HCEC 1CT (cell line): ENCODE measurements at regions not wholly inside any gene's neighbourhood (a gene's known extent, or its start where the extent isn't known, plus 50 kb on each side); places are given as distances from the start of the nearest gene placed in this dataset.
"Not testable (repeated sequence)": the region's sequence is repeated elsewhere in the genome, so short reads cannot be mapped to it uniquely, and the experiment has no call there.

Source experiments
- DNase-seq: peaks from one replicate; pipeline ENCODE4 v3.0.0-alpha.2; 2017

DNA sequence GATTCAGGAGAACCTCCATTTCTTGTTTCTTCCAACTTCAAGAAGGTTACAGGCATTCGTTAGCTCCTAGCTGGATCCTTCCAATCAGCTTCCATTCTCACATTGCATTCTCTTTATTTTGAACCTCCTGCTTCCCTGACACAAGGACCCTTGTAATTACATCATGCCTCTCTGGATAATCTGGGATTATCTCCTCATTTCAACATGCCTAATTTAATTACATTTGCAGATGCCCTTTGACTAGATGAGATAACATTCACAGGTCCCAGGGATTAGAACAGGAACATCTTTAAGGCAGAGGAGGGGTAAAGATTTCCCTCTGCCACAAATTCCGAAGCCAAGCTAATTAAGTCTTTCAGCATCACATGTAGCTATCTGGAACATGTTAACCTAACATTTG, 753.8 kb upstream of the PCDH7 start:
- no peak for DNase-seq

DNA sequence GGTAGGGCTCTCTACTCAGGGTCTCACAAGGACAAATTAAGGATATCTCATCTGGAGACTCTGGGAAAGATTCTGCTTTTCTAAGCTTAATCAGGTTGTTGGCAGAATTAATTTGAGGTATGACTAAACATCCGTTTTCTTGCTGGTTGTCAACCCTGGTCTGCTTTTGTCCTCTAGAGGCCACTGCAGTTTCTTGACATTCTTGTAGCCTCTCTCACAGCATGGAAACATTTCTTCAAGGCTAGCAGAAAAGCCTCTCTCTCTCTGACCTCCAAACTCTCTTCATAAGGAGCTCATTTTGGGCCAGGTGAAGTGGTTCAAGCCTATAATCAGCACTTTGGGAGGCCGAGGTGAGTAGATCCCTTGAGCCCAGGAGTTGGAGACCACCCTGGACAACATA, 749.5 kb upstream of the PCDH7 start:
- no peak for DNase-seq

DNA sequence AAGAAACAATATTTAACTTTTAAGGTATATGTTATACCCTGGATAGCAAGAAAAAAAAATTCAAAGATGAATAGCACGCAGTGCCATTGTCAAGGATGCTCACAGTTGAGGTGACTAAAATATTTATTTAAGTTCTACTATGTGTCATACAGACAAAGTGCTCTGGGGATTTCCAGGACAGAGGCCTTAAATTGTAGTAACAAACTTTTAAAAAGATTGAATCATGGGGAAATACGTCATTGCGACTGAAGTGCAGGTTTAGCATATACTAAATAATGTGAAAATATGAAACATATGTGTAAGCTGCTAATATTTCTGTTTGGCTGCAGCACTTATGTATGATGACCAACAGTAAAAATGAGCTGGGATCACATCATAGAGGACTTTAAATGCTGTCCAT, 748.0 kb upstream of the PCDH7 start:
- no peak for DNase-seq

DNA sequence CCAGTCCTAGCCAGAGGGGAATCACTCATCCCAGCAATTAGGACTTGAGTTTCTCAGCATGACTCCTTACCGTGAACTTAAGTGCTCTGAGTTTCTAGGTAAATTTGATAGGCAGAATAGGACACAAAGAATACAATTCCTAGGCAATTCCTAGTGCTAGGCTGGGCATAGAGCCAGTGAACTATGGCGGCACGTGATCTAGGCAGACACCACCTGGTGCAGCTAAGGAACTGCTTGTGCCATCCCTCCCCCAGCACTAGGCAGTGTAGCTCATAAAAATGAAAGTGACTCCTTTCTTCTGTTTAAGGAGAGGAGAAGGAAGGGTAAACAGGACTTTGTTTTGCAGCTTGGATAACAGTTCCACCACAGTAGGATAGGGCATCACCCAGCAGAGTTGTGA, 736.3 kb upstream of the PCDH7 start:
- DNase-seq = no peak

DNA sequence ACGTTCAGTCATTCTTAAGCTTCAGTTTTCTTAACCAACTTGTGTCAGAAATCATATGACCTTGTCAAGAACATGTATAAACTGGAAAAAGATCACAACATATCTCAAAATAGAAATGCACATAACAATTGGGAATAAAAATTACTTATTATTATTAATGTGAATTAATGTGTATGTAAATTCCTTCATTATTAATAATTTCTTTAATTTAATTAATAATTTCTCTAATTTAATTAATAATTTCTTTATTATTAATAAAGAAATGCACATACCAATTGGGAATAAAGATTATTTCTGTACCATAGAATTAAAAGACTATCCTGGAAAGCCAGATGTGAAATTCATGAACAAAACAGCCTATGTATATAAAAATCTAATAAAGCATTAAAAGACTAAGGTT, 718.5 kb upstream of the PCDH7 start:
- no peak for DNase-seq

DNA sequence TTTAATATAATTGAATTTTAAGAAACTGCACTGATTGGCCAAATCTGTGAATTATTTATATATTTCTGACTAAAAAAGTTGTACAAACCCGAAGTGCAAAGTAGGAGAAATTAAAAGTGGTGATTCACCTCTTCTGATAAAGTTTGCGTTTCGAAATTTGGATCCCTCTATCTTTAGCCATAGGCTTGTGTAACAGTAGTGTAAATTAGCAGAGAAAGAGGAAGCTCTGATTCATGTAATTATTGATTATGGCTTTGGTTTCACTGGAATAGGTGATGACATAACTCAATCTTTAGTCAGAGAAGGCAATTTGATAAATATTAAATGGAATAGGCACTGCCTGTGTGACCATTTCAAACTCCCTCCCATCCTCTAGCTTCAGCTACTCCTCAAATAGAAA, 717.8 kb upstream of the PCDH7 start:
- DNase-seq = no peak

DNA sequence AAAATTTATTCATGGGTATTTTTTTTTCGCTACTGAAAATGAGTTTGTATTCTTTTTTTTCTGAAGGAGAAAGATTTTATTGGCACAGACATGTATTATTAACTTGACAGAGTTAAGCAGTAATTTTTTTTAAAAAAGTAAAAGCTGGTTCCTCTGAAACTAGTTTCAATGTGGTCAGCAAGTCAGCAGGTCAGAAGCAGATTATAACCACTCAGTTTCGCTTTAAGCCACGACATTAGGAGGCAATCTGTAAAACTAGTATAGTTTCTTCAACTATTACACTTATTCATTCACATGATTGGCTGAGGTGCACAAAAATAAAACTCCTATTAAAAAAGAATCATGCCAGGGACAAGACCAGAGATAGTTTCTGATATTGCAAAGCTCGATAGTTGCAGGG, 714.2 kb upstream of the PCDH7 start:
- DNase-seq = no peak

DNA sequence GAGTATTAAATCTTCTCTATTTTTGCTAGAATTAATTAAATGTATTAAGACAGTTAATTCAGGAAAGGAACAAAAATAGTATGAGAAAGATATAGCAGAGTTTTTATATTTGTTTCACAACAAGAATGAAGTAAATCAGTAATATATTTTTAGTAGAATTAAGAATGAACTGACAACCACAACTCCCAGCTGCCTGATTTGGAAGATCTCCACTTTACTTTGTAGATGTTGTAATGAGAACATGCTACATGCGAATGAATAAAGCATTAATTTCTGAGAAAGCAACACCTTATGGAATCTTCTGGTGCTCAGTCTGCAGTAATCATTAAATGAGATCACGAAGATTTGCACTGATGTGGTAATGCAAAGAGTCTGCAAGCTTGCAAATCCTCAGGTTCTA, 695.6 kb upstream of the PCDH7 start:
- DNase-seq = no peak

DNA sequence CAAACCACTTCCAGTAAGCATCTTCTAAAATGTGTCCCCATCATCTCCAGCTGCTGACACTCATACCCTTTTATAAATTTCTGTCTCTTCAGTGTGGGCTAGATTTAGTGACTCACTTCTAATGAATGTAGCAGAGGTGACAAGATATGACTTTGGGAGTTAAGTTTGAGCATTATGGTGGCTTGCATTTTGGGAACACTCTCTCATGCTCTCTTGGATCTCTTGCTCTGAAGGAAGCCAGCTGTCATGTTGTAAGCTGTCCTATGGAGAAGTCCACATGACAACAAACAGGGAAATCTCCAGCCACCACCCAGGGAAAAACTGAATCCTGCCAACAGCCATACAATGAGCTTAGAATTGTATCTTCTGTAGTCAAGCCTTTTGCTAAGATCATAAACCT, 691.3 kb upstream of the PCDH7 start:
- DNase-seq = no peak

DNA sequence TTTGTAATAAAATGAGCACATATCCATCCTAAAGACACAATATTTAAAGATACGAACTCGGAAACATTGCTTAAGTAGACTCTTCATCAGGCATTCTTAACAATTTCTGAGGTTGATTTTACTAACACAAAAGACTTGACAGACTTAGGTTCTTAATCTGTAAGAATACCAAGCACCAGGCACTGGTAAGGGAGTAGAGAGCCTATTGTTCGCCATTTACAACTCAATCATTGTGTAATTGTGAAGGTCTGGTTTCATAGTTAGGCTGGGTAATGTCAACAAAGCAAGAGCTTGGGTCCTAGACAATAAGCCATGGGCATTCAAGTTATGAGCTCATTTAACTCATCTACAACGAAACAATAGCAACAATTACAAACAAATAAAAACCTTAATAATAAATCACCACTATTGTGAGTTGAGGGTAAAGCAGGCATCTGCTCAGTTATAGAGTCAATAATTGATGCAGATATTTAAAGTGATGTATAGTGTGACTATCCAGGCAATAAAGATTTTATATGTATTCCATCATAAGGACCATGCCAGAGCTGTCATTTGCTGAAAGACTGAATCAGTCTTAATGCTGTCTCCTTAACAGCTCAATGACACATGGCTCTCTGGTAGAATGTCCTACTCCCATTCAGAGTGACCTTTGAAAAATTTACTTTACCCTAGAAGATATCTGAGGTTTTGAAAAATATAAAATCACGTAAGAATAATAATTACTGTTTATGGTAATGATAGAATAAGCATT, 664.0 kb upstream of the PCDH7 start:
- DNase-seq = no peak

DNA sequence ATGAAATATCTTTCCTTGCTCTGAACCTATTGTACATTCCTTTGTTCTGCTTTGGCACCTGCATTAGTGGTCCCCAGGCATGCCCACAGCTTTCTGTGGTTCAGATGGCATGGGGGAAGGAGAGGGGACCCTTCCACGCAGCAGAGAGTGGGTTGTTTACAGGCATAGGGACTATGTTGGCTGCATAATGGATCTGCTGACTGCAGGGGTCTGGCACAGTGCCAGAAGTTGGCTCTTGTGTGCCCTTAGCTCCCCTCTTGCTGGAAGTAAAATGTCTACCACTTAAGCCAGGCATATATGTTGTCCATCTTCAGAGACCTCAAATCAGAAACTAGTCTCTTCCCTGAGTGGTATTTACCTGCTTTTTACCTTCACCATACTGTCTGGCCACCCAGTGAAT, 651.9 kb upstream of the PCDH7 start:
- DNase-seq = no peak

DNA sequence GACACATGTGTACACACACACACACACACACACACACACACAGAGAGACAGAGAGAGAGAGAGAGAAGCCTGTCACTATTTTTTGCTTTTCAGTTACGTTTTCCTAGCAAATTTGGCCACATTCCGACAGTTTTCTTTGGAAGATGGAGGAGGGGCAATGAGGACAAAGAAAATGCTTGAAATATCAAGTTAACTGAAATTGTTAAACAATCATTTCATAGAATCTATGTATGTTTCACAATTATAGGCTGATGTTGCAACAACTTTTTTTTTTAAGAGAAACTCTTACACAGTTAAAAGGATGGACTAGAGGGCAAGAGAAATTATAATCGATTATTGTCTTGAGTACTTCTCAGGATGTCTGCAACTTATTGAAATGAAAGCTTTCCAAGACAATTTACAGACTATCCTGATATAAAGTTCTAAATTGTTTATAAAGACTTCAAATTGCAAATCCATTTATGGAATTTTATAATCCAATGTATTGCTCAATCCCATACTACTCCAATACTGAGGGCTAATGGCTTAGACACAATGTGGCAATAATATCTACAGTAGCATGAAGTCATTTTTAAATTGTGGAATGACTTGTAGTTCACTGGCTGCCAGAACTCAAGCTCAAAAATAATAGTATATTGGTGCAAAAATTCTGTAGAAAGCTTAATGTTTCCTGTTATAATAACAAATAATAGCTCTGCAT, 647.0 kb upstream of the PCDH7 start:
- no peak for DNase-seq

DNA sequence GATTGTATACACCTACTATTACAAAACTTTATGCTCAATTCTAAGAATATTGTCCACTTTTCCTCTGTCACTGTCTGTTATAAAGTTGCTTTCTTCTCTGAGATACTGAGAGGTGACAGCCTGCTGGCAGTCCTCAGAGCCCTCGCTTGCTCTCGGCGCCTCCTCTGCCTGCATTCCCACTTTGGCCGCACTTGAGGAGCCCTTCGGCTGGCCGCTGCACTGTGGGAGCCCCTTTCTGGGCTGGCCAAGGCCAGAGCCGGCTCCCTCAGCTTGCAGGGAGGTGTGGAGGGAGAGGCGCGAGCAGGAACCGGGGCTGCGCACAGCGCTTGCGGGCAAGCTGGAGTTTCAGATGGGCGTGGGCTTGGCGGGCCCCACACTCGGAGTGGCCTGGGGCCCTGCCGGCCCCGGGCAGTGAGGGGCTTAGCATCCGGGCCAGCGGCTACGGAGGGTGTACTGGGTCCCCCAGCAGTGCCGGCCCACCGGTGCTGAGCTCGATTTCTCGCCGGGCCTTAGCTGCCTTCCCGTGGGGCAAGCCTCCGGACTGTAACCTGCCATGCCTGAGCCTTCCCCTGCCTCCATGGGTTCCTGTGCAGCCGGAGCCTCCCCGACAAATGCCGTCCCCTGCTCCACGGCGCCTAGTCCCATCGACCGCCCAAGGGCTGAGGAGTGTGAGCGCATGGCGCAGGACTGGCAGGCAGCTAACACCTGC, 627.6 kb upstream of the PCDH7 start:
- DNase-seq = not testable (repeated sequence)

DNA sequence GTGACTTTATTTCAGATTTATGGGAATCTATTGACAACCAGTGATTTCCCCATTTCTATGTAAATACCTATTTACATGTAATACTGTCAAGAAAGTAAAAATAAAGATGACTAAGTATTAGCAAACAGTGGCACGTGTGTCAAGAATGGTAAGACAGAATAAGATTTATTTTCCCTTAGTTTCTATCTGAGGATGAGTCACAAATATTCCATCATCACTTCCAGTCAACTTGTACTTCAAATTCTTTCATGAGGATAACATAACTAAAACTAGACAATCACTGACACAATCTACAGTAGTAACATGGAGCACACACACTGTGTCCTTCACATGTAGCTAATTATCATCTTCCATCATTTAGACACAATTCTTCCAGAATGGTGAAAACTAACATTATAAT, 625.3 kb upstream of the PCDH7 start:
- DNase-seq = no peak

DNA sequence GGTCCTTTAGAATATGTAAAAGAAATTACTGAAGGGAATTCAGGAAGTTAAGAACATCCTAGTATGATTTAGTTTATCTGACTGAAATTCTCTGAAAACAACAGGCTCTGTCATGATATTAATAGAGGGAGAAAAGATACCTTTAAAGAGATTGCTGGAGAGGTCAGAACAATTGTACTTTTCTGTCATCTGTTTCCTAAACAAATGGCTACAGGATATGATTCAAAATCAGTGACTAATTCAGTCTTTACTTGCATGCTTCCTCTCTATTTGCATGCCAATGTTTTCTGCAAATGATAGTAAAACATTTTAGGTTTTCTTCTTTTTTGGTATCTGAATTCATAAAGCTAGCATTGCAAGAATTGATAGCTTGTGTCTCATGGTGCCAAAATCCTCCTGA, 616.7 kb upstream of the PCDH7 start:
- DNase-seq = no peak

DNA sequence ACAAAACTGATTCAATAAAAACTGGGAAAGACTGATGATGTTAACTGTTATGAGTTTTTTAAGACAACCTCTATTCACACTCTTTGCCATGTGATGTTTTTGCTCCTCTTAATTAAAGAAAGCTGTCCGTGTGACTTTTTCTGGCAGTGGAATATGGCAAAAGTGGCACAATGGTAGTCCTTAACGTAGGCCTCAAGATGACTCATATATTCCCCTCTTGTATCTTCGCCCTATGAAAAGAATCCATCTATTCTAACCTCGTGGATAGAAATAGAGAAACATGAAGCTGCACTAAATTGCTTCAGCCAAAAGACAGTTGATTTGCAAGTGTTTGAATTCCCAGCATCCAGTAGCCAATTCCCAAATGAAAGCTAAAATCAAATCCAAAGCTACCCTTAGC, 603.8 kb upstream of the PCDH7 start:
- no peak for DNase-seq

DNA sequence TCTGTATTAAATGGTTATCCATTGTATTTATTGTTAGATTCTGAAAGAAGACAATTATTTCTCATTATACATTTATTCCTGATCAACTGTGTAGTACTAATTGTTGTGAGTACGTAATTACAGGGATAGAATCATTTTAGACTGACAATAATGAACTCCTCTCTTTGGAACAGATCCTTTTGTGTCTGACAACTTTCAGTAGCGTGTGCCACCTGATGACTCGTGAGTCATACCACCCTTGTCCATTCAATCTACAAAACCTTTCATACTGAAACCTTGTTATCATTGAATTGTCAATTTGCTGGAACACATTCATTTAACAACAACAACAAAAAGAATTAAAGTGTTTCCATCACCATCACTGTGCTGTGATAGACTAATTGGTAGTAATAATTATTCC, 602.7 kb upstream of the PCDH7 start:
- no peak for DNase-seq

DNA sequence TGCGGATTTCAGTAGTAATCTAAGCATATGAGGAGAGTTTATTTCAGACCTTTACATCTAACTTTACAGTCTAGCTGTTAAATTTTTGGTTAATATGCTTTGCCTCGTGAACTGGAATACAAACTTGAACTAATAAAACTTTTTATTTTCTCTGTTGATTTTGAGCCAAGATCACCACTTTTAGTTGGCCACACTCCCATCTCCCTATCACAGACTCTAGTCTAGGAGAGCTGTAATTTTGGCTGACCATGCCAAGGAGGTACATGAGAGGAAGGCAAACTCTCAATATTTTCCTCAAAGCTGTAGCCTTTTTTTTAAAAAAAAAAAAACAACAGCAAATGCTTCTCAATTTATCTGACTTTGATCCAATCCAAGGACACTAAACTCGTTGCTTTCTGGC, 597.5 kb upstream of the PCDH7 start:
- DNase-seq = no peak

DNA sequence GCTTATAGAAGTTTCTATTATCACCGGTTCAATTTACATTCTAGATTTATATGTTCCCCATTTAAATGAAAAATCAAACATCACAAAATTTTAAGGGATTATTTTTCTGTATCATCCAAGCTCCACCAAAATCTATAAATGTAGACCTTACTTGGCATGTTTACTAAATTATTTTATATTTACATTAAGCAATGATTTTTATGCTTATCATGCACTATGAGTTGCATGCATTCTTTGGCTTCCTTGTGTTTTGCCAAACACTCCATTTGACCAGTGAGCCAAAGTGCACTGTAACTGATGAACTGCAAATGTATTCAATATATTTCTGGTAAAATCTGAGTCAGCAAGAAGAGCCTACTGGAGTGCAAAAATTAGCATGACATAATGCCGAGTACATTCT, 595.5 kb upstream of the PCDH7 start:
- DNase-seq = not testable (repeated sequence)

DNA sequence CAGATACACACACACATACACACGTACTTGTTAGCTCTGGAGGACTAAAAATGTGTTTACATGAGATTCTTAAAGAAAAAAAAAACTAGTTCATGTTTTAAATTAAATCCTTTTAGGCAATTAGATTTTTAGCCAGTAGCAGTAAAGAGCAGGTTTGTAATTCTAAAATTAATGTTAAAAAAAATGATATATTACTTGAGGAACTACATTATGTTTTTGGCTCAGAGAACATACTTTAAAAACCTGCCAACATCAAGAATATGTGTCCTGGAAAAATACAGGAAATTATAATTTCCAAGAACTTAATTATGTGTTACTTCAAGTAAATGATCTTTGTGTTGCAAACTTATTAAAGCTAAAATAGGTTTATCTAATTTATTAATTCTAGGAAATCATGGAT, 594.3 kb upstream of the PCDH7 start:
- DNase-seq = no peak

DNA sequence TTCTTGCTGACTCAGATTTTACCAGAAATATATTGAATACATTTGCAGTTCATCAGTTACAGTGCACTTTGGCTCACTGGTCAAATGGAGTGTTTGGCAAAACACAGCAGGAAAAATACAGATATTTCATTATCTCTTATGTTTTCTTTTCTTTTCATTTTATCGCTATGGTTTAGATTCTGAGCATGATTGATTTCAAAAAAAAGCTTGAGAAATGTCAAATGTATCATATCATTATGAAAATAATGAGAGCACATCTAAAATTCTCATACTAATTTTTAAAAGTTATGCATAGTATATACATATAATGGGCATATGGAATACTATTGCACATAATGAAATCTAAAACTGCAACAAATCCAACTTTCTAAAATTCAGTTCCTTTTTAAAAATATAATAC, 593.8 kb upstream of the PCDH7 start:
- no peak for DNase-seq

DNA sequence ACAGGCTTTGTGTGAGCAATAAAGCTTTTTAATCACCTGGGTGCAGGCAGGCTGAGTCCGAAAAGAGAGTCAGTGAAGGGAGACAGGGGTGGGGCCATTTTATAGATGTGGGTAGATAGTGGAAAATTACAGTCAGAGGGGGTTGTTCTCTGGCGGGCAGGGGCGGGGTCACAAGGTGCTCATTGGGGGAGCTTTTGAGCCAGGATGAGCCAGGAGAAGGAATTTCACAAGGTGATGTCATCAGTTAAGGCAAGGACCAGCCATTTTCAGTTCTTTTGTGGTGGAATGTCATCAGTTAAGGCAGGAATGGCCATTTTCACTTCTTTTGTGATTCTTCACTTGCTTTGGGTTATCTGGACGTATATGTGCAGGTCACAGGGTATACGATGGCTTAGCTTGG, 571.3 kb upstream of the PCDH7 start:
- not testable (repeated sequence) for DNase-seq

DNA sequence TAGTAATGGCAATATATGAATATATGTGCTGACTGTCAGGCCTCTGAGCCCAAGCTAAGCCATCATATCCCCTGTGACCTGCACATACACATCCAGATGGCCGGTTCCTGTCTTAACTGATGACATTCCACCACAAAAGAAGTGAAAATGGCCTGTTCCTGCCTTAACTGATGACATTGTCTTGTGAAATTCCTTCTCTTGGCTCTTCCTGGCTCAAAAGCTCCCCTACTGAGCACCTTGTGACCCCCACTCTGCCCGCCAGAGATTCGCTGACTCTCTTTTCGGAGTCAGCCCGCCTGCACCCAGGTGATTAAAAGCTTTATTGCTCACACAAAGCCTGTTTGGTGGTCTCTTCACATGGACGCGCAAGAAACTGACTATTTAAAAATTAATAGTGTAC, 570.6 kb upstream of the PCDH7 start:
- not testable (repeated sequence) for DNase-seq

DNA sequence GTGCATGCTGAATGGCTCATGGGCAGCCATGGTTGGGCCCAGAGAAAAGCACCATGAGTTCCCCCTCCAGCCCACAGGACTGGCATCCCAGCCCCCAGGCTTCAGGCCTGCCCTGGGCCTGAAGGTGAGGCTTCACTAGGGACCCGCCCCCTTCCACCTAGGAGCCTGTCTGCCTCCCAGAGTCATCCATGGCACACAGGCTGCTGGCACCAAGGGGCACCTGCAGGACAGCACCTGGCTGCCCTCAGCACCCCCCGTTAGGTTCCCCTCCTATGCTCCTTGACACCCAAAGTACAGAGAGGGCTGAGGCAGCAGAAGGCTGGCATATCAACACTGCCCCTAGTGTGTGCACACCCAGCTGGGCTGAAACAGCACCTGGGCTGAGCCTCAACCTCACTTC, 566.7 kb upstream of the PCDH7 start:
- DNase-seq = no peak
